8988T (cell line): ENCODE measurements at regions not wholly inside any gene's neighbourhood (a gene's known extent, or its start where the extent isn't known, plus 50 kb on each side); places are given as distances from the start of the nearest gene placed in this dataset.

Source experiments
- DNase-seq: peaks from one replicate; pipeline ENCODE4 v3.0.0; 2011

GRCh38 chr7:35498416-35498815, 196.5 kb downstream of the HERPUD2 start:
- DNase-seq = no peak

- DNase-seq = no peak
Measured at GRCh38 chr7:35495844-35496243, 199.1 kb downstream of the HERPUD2 start.

GRCh38 chr7:35495377-35495776, 199.6 kb downstream of the HERPUD2 start:
- no peak for DNase-seq

- no peak for DNase-seq
Measured at GRCh38 chr7:35494407-35494806, 200.5 kb downstream of the HERPUD2 start.

GRCh38 chr7:35492451-35493175, 202.3 kb downstream of the HERPUD2 start:
- no peak for DNase-seq

GRCh38 chr7:35491233-35491632, 203.7 kb downstream of the HERPUD2 start:
- DNase-seq = no peak

GRCh38 chr7:35487841-35488240, 207.1 kb downstream of the HERPUD2 start:
- no peak for DNase-seq

- DNase-seq = no peak
Measured at GRCh38 chr7:35487402-35487801, 207.5 kb downstream of the HERPUD2 start.

- no peak for DNase-seq
Measured at GRCh38 chr7:35485436-35485835, 209.5 kb downstream of the HERPUD2 start.

- DNase-seq = no peak
Measured at GRCh38 chr7:35483568-35483967, 211.4 kb downstream of the HERPUD2 start.

GRCh38 chr7:35482231-35482630, 212.7 kb downstream of the HERPUD2 start:
- no peak for DNase-seq

GRCh38 chr7:35480806-35481205, 214.1 kb downstream of the HERPUD2 start:
- no peak for DNase-seq

GRCh38 chr7:35477609-35478008, 217.3 kb downstream of the HERPUD2 start:
- DNase-seq = no peak

GRCh38 chr7:35474100-35474499, 220.2 kb upstream of the TBX20 start:
- no peak for DNase-seq

GRCh38 chr7:35468606-35469005, 214.7 kb upstream of the TBX20 start:
- DNase-seq = no peak

GRCh38 chr7:35467456-35467978, 213.6 kb upstream of the TBX20 start:
- DNase-seq = no peak

- DNase-seq = no peak
Measured at GRCh38 chr7:35465791-35466336, 212.0 kb upstream of the TBX20 start.

- no peak for DNase-seq
Measured at GRCh38 chr7:35463751-35464150, 209.9 kb upstream of the TBX20 start.

- no peak for DNase-seq
Measured at GRCh38 chr7:35463176-35463700, 209.3 kb upstream of the TBX20 start.

GRCh38 chr7:35454575-35455385, 200.9 kb upstream of the TBX20 start:
- DNase-seq = no peak

- no peak for DNase-seq
Measured at GRCh38 chr7:35450456-35451214, 196.7 kb upstream of the TBX20 start.

GRCh38 chr7:35448486-35448885, 194.6 kb upstream of the TBX20 start:
- no peak for DNase-seq

- no peak for DNase-seq
Measured at GRCh38 chr7:35446091-35446490, 192.2 kb upstream of the TBX20 start.
